ENCODE measurements at regions not wholly inside any gene's neighbourhood (a gene's known extent, or its start where the extent isn't known, plus 50 kb on each side); places are given as distances from the start of the nearest gene placed in this dataset.

- H4K20me1 ChIP-seq (ENCODE audit: insufficient read depth, low read length): no peaks in the 10 kb centered on the region
- H3K79me2 ChIP-seq (ENCODE audit: insufficient read depth, low read length): no peaks in the 10 kb centered on the region
- no peaks in the 10 kb centered on the region for H3K36me3 ChIP-seq (ENCODE audit: insufficient read depth, low read length)
- H3K9me3 ChIP-seq (ENCODE audit: low read length): no peaks in the 10 kb centered on the region
- H3K4me3 ChIP-seq (ENCODE audit: low read depth, low read length, poor library complexity, severe bottlenecking): no peak overlapping the region
- H3K4me1 ChIP-seq (ENCODE audit: insufficient read depth, low read length, severe bottlenecking): peaks cover under 1% of the 10 kb centered on the region
- no peak overlapping the region for H3K9ac ChIP-seq (ENCODE audit: low read length)
- no peaks in the 10 kb centered on the region; the same call in 1 of the 2 replicates for H3F3A ChIP-seq (ENCODE audit: insufficient read depth, low read length)
- H2AFZ ChIP-seq (ENCODE audit: low read length): no peak overlapping the region
- H3K27me3 ChIP-seq (ENCODE audit: insufficient read depth, low read length): no peaks in the 10 kb centered on the region
- H3K4me2 ChIP-seq (ENCODE audit: low read length): no peak overlapping the region
- no peak overlapping the region for H3K27ac ChIP-seq (ENCODE audit: low read depth, low read length, poor library complexity, severe bottlenecking)
- no peaks in the 10 kb centered on the region for H3K9me2 ChIP-seq (ENCODE audit: low read depth, low read length)
- TF ChIP-seq EZH2 (IDR thresholded peaks at IDR 0.05; ENCODE audit: borderline replicate concordance, low read length) (no peak), CTCF (IDR thresholded peaks at IDR 0.05; ENCODE audit: low read length) (no peak)
These were observed 638.9 kb downstream of the SPRY1 start for GRCh38 chr4:124035364-124036041.

GRCh38 chr4:124037236-124037635 is 640.6 kb downstream of the SPRY1 start:
- Histone ChIP-seq H2AFZ (ENCODE audit: low read length) (no peak overlapping the region), H3K4me2 (ENCODE audit: low read length) (no peak overlapping the region), H3F3A (ENCODE audit: insufficient read depth, low read length) (no peaks in the 10 kb centered on the region; the same call in 1 of the 2 replicates), H3K36me3 (ENCODE audit: insufficient read depth, low read length) (no peaks in the 10 kb centered on the region), H4K20me1 (ENCODE audit: insufficient read depth, low read length) (no peaks in the 10 kb centered on the region), H3K4me1 (ENCODE audit: insufficient read depth, low read length, severe bottlenecking) (no peaks in the 10 kb centered on the region), H3K27ac (ENCODE audit: low read depth, low read length, poor library complexity, severe bottlenecking) (no peak overlapping the region), H3K27me3 (ENCODE audit: insufficient read depth, low read length) (no peaks in the 10 kb centered on the region), H3K9me3 (ENCODE audit: low read length) (no peaks in the 10 kb centered on the region), H3K9me2 (ENCODE audit: low read depth, low read length) (no peaks in the 10 kb centered on the region), H3K9ac (ENCODE audit: low read length) (no peak overlapping the region), H3K4me3 (ENCODE audit: low read depth, low read length, poor library complexity, severe bottlenecking) (no peak overlapping the region), H3K79me2 (ENCODE audit: insufficient read depth, low read length) (no peaks in the 10 kb centered on the region)
- TF ChIP-seq CTCF (IDR thresholded peaks at IDR 0.05; ENCODE audit: low read length) (no peak), EZH2 (IDR thresholded peaks at IDR 0.05; ENCODE audit: borderline replicate concordance, low read length) (no peak)

- no peaks in the 10 kb centered on the region for H3F3A ChIP-seq (ENCODE audit: insufficient read depth, low read length)
- H3K4me3 ChIP-seq (ENCODE audit: low read depth, low read length, poor library complexity, severe bottlenecking): no peak overlapping the region
- H3K4me1 ChIP-seq (ENCODE audit: insufficient read depth, low read length, severe bottlenecking): no peaks in the 10 kb centered on the region
- no peaks in the 10 kb centered on the region for H3K9me2 ChIP-seq (ENCODE audit: low read depth, low read length)
- no peak overlapping the region for H3K27ac ChIP-seq (ENCODE audit: low read depth, low read length, poor library complexity, severe bottlenecking)
- H2AFZ ChIP-seq (ENCODE audit: low read length): no peak overlapping the region
- H3K9ac ChIP-seq (ENCODE audit: low read length): no peak overlapping the region
- H3K4me2 ChIP-seq (ENCODE audit: low read length): no peak overlapping the region
- H3K79me2 ChIP-seq (ENCODE audit: insufficient read depth, low read length): no peaks in the 10 kb centered on the region
- H4K20me1 ChIP-seq (ENCODE audit: insufficient read depth, low read length): no peaks in the 10 kb centered on the region
- TF ChIP-seq CTCF (IDR thresholded peaks at IDR 0.05; ENCODE audit: low read length) (no peak), EZH2 (IDR thresholded peaks at IDR 0.05; ENCODE audit: borderline replicate concordance, low read length) (no peak)
- H3K27me3 ChIP-seq (ENCODE audit: insufficient read depth, low read length): no peaks in the 10 kb centered on the region
- H3K36me3 ChIP-seq (ENCODE audit: insufficient read depth, low read length): no peaks in the 10 kb centered on the region
- H3K9me3 ChIP-seq (ENCODE audit: low read length): no peaks in the 10 kb centered on the region
These were observed 647.7 kb downstream of the SPRY1 start for GRCh38 chr4:124044330-124044729.
